C4-2B (cell line): ENCODE measurements at regions not wholly inside any gene's neighbourhood (a gene's known extent, or its start where the extent isn't known, plus 50 kb on each side); places are given as distances from the start of the nearest gene placed in this dataset.

ENCODE experiments used
- H3K27ac ChIP-seq: fragments of 450-650 bp; 2 replicates; pipeline ENCODE4 v1.5.1; 2017
- CTCF ChIP-seq: fragments of 450-650 bp; conservative IDR thresholded peaks from 2 replicates; pipeline ENCODE4 v1.5.1; 2017; ENCODE audit warnings: mild to moderate bottlenecking
- ZFX ChIP-seq: fragments of 450-650 bp; IDR thresholded peaks from 2 replicates; pipeline ENCODE4 v1.6.1; 2017

DNA sequence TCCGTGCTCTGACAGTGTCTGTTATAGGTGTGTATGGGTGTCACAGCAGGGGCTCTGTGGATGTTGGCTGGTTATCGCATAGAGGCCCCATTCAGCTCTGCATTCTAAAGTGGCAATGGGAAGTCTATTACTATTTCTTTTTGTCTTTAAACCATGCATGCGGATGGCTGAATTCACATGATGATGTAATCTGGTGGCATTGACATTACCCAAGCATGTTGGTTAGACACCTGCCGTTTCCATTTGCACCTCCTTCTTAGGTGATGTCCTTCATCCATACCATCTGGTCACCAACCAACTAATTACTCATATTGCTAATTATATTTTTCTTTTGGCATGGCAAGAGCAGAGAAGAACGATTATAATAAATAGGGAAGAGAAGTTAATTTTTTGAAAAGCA is 270.8 kb upstream of the RGS6 start:
- TF ChIP-seq ZFX (no peak), CTCF (no peak)
- no peak overlapping the region for H3K27ac ChIP-seq

DNA sequence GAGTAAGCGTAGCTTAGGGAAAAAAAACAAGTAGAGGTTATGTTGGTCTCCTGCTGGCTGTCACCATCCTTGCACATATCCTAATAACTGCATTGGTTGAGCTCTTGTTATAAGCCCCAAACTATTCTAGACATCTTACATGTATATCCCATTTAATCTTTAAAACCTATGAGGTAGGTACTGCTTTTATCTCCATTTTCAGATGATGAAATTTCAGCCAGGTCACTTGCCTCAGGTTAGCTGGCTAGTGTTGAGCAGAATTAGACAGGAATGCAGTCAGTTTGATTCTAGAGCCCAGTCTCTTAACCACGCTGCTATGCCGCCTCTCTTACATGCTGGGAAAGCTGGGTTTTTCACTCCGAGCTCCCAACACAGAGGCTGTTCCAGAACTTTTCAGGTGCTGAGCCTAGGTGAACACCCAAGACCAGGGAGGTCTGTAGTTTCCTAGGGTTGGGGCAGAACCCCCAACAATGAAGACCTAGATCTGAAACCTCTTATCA is 269.9 kb upstream of the RGS6 start:
- TF ChIP-seq ZFX, result no peak
- TF ChIP-seq CTCF, result no peak
- no peak overlapping the region for H3K27ac ChIP-seq

- TF ChIP-seq CTCF, result no peak
- no peak for TF ChIP-seq ZFX
These were observed 267.1 kb upstream of the RGS6 start for GRCh38 chr14:71665157-71665556.

GRCh38 chr14:71665781-71666180 is 266.4 kb upstream of the RGS6 start:
- no peak overlapping the region for H3K27ac ChIP-seq
- TF ChIP-seq ZFX, result no peak
- no peak for TF ChIP-seq CTCF

More at GRCh38 chr14:71665157-71665556, 267.1 kb upstream of the RGS6 start:
- H3K27ac ChIP-seq, result no peak overlapping the region

- H3K27ac ChIP-seq, result no peak overlapping the region
- TF ChIP-seq CTCF (no peak), ZFX (no peak)
These were observed 265.6 kb upstream of the RGS6 start for GRCh38 chr14:71666571-71667145.

DNA sequence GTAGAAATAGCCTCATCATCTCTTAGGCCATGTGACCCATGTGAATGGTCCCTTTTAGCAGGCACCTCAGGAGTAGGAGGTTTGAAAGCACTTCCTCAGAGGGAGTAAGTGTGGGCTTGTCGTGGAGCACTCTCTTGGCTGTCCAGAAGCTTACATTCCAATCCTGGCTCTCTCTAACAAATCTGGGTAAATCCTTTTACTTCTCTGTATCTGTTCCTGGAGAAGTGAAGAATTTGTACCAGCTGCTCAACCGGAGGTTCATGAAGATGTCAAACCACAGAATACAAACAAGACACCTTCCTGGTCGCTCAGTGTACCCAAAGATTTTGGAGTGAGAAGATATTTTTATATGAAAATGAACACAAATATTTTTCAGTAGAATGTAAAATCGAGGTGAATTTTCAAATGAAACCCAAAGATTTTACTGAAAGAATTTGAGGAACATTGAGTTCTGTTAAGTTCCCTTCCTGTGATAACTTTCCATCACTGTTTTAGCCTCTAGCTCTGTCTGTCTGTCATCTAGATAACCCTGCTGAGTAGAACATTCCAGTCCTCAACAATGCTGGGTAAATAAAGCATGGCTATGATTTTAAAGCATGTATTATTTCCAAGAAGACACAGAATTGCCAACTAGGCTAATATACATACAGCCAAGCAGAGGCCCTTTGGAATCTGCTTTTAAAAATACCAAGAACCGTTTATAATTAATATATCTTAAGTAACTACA is 263.9 kb upstream of the RGS6 start:
- no peak overlapping the region for H3K27ac ChIP-seq
- TF ChIP-seq ZFX (no peak), CTCF (no peak)

- H3K27ac ChIP-seq, result no peak overlapping the region
- TF ChIP-seq ZFX (no peak), CTCF (no peak)
These were observed 259.6 kb upstream of the RGS6 start for GRCh38 chr14:71672596-71672995.
